ENCODE measurements at regions not wholly inside any gene's neighbourhood (a gene's known extent, or its start where the extent isn't known, plus 50 kb on each side); places are given as distances from the start of the nearest gene placed in this dataset.

GRCh38 chr4:7129871-7130620 lies 62.2 kb upstream of the GRPEL1 start:
- TF ChIP-seq CTCF (IDR thresholded peaks at IDR 0.05; ENCODE audit: low read length) (no peak), EZH2 (optimal IDR thresholded peaks at IDR 0.05; ENCODE audit: low read depth, low read length) (no peak)
